ENCODE measurements at regions not wholly inside any gene's neighbourhood (a gene's known extent, or its start where the extent isn't known, plus 50 kb on each side); places are given as distances from the start of the nearest gene placed in this dataset.

DNA sequence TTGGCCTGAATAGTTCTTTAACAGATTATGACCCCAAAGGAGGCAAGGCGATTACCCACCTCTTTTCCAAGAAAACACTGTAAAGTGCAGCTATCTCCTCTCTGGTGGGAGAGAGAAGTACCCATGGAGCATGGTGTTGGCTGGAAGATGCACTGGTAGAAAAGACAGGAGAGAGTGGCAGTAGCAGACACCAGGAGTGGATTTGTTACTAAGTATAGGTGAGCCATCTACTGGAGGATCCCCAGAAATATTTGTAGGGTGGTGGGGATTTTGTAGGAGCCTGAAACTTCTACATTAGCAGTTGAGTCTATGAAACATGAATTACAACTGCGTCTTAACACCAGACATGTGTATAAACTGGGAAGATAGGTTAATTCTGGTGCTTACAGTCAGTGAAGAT lies 148.0 kb downstream of the SLC38A4 start:
- intact Hi-C loops (cut with micrococcal nuclease): loop anchor here (5.0 to 10.0 kb wide), 8 partner anchors 255 to 683 kb away; partner anchors contain the start of genes SCAF11, SLC38A1 and SLC38A2
- no peak for DNase-seq (ENCODE audit: low read depth, low spot score)

More for the DNA sequence above, 148.0 kb downstream of the SLC38A4 start:
- TF ChIP-seq, protein P1, sequence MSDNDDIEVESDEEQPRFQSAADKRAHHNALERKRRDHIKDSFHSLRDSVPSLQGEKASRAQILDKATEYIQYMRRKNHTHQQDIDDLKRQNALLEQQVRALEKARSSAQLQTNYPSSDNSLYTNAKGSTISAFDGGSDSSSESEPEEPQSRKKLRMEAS (IDR thresholded peaks at IDR 0.05): no peak
- TF ChIP-seq POLR2A (IDR thresholded peaks at IDR 0.05; ENCODE audit: borderline replicate concordance, extremely low read depth, insufficient read depth, insufficient read length) (no peak), EGR1 (IDR thresholded peaks at IDR 0.05; ENCODE audit: low read depth) (no peak), YY1 (IDR thresholded peaks at IDR 0.05; ENCODE audit: extremely low read depth, insufficient replicate concordance, low read depth, low read length) (no peak), JUND (IDR thresholded peaks at IDR 0.05) (no peak), EZH2phosphoT487 (IDR thresholded peaks at IDR 0.05; ENCODE audit: borderline replicate concordance) (no peak), POLR2AphosphoS5 (IDR thresholded peaks at IDR 0.05; ENCODE audit: low read depth, low read length) (no peak), FOSL1 (IDR thresholded peaks at IDR 0.05; ENCODE audit: low read depth) (no peak), SP1 (IDR thresholded peaks at IDR 0.05; ENCODE audit: low read depth) (no peak), ZNF274 (IDR thresholded peaks at IDR 0.05; ENCODE audit: low read depth, low read length) (no peak), CEBPB (IDR thresholded peaks at IDR 0.05; ENCODE audit: low read depth) (no peak), RAD21 (IDR thresholded peaks at IDR 0.05; ENCODE audit: low read depth) (peak; percentile 79), TCF7L2 (IDR thresholded peaks at IDR 0.05; ENCODE audit: borderline replicate concordance, extremely low read depth, insufficient read depth, insufficient read length) (no peak), SRF (IDR thresholded peaks at IDR 0.05; ENCODE audit: low read depth) (no peak), SIN3A (IDR thresholded peaks at IDR 0.05; ENCODE audit: low read depth) (0 out of 2 replicates have a peak, but pooled peaks have one; percentile 27), CBX3 (IDR thresholded peaks at IDR 0.05; ENCODE audit: low read depth) (0 out of 2 replicates have a peak, but pooled peaks have one; percentile 21)
- TF ChIP-seq, protein P2, sequence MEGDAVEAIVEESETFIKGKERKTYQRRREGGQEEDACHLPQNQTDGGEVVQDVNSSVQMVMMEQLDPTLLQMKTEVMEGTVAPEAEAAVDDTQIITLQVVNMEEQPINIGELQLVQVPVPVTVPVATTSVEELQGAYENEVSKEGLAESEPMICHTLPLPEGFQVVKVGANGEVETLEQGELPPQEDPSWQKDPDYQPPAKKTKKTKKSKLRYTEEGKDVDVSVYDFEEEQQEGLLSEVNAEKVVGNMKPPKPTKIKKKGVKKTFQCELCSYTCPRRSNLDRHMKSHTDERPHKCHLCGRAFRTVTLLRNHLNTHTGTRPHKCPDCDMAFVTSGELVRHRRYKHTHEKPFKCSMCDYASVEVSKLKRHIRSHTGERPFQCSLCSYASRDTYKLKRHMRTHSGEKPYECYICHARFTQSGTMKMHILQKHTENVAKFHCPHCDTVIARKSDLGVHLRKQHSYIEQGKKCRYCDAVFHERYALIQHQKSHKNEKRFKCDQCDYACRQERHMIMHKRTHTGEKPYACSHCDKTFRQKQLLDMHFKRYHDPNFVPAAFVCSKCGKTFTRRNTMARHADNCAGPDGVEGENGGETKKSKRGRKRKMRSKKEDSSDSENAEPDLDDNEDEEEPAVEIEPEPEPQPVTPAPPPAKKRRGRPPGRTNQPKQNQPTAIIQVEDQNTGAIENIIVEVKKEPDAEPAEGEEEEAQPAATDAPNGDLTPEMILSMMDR (IDR thresholded peaks at IDR 0.05 in 2 of 3, conservative IDR thresholded peaks at IDR 0.05 in 1 of 3; ENCODE audit: borderline replicate concordance in 1 of 3, insufficient read depth in 1 of 3, low read depth in 2 of 3, low read length in 2 of 3): peak; percentile 32 to 51 (median 51); a peak in 5 of 6 replicates
- TF ChIP-seq, protein P3, sequence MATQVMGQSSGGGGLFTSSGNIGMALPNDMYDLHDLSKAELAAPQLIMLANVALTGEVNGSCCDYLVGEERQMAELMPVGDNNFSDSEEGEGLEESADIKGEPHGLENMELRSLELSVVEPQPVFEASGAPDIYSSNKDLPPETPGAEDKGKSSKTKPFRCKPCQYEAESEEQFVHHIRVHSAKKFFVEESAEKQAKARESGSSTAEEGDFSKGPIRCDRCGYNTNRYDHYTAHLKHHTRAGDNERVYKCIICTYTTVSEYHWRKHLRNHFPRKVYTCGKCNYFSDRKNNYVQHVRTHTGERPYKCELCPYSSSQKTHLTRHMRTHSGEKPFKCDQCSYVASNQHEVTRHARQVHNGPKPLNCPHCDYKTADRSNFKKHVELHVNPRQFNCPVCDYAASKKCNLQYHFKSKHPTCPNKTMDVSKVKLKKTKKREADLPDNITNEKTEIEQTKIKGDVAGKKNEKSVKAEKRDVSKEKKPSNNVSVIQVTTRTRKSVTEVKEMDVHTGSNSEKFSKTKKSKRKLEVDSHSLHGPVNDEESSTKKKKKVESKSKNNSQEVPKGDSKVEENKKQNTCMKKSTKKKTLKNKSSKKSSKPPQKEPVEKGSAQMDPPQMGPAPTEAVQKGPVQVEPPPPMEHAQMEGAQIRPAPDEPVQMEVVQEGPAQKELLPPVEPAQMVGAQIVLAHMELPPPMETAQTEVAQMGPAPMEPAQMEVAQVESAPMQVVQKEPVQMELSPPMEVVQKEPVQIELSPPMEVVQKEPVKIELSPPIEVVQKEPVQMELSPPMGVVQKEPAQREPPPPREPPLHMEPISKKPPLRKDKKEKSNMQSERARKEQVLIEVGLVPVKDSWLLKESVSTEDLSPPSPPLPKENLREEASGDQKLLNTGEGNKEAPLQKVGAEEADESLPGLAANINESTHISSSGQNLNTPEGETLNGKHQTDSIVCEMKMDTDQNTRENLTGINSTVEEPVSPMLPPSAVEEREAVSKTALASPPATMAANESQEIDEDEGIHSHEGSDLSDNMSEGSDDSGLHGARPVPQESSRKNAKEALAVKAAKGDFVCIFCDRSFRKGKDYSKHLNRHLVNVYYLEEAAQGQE (IDR thresholded peaks at IDR 0.05; ENCODE audit: low read depth): no peak
- TF ChIP-seq, protein P4, sequence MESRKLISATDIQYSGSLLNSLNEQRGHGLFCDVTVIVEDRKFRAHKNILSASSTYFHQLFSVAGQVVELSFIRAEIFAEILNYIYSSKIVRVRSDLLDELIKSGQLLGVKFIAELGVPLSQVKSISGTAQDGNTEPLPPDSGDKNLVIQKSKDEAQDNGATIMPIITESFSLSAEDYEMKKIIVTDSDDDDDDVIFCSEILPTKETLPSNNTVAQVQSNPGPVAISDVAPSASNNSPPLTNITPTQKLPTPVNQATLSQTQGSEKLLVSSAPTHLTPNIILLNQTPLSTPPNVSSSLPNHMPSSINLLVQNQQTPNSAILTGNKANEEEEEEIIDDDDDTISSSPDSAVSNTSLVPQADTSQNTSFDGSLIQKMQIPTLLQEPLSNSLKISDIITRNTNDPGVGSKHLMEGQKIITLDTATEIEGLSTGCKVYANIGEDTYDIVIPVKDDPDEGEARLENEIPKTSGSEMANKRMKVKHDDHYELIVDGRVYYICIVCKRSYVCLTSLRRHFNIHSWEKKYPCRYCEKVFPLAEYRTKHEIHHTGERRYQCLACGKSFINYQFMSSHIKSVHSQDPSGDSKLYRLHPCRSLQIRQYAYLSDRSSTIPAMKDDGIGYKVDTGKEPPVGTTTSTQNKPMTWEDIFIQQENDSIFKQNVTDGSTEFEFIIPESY (IDR thresholded peaks at IDR 0.05; ENCODE audit: extremely low read depth, insufficient replicate concordance, low read length): no peak
- Histone ChIP-seq H3K4me1 (ENCODE audit: control insufficient read depth in 1 of 2, insufficient read depth in 2 of 2, low read length in 2 of 2) (peaks cover 42 to 44% of the 10 kb centered on the region in 2 experiments), H3K27ac (ENCODE audit: low read depth, low read length) (no peak overlapping the region; the same call in 1 of the 2 replicates), H3K27me3 (ENCODE audit: insufficient read depth, low read length) (no peaks in the 10 kb centered on the region), H3K79me2 (ENCODE audit: insufficient read depth, low read length) (no peaks in the 10 kb centered on the region), H4K20me1 (ENCODE audit: insufficient read depth) (no peaks in the 10 kb centered on the region), H2AFZ (ENCODE audit: low read depth, low read length, poor library complexity, severe bottlenecking) (no peak overlapping the region), H3K9me2 (ENCODE audit: insufficient read depth) (no peaks in the 10 kb centered on the region), H3K9ac (ENCODE audit: low read length) (no peak overlapping the region), H3K36me3 (ENCODE audit: control insufficient read depth in 1 of 2, insufficient read depth in 2 of 2, low read length in 2 of 2) (no peaks in the 10 kb centered on the region), H3K4me2 (ENCODE audit: low read length) (peak overlapping the region; percentile 18; the same call in 1 of the 2 replicates), H3K9me3 (ENCODE audit: control insufficient read depth in 1 of 2, insufficient read depth in 1 of 2, low read depth in 1 of 2, low read length in 2 of 2) (no peaks in the 10 kb centered on the region), H3K4me3 (replicated peaks in 1 of 2; ENCODE audit: low read depth in 1 of 2, low read length in 2 of 2) (no peak overlapping the region)
- CTCF ChIA-PET: interaction anchor here (1.1 to 2.4 kb wide), 2 partner anchors 19 to 306 kb away, joined by 3 to 8 read pairs; no protein-coding TSS in a partner anchor
- ATAC-seq: peak; percentile 81
- RAD21 ChIA-PET (ENCODE audit: low non-redundant PET in 1 of 2, low total read pairs in 2 of 2, uncharacterized antibody in 2 of 2, unreplicated experiment in 2 of 2): no interaction called here
- POLR2A ChIA-PET: no interaction called here
- BruUV-seq (replicated peaks): no TSS peak

Measured in HCT116 (cell line).